Ovary (tissue), 7 donors: ENCODE measurements at regions not wholly inside any gene's neighbourhood (a gene's known extent, or its start where the extent isn't known, plus 50 kb on each side); places are given as distances from the start of the nearest gene placed in this dataset.

Experiments
- DNase-seq, 5 donors: peaks; one replicate each; pipeline ENCODE4 v3.0.0-alpha.2; 2019 to 2020
- H3K27ac ChIP-seq, 2 donors: fragments of 200-600 bp; one replicate each; pipeline versions ENCODE4 v1.5.1 to v1.8.0; 2019 to 2022
- H3K27me3 ChIP-seq: fragments of 200-600 bp; one replicate; pipeline ENCODE4 v1.8.0; 2022
- H3K36me3 ChIP-seq: fragments of 200-600 bp; sonication (generic); one replicate; pipeline ENCODE4 v1.5.1; 2019
- H3K4me1 ChIP-seq: one replicate; pipeline ENCODE4 v1.8.1; 2013; ENCODE audit warnings: mild to moderate bottlenecking, moderate library complexity; ENCODE audit not compliant: insufficient read depth
- H3K4me3 ChIP-seq: fragments of 200-600 bp; sonication (generic); one replicate; pipeline ENCODE4 v1.5.1; 2017
- H3K9me3 ChIP-seq, 2 donors: fragments of 200-600 bp in 1 of 2; sonication (generic) in 1 of 2; one replicate each; pipeline versions ENCODE4 v1.5.1 to v1.8.1; 2013 to 2019; ENCODE audit warnings: mild to moderate bottlenecking in 1 of 2, moderate library complexity in 1 of 2
- CTCF ChIP-seq, 3 donors: fragments of 450-650 bp in 2 of 3; fragments of 200-600 bp in 1 of 3; IDR thresholded peaks; one replicate each; pipeline versions ENCODE4 v1.5.1 to v1.8.0; 2016 to 2022; ENCODE audit warnings: antibody characterized with exemption in 3 of 3, mild to moderate bottlenecking in 1 of 3
- EP300 ChIP-seq: sonication (generic); formaldehyde crosslinking; IDR thresholded peaks from one replicate; pipeline ENCODE4 v1.6.1; 2017; ENCODE audit warnings: antibody characterized with exemption
- POLR2A ChIP-seq: fragments of 450-650 bp; IDR thresholded peaks from one replicate; pipeline ENCODE4 v1.6.1; 2017; ENCODE audit warnings: antibody characterized with exemption, mild to moderate bottlenecking, moderate library complexity
- WGBS, 3 donors: extraction: QIAGEN DNeasy Blood & Tissue Kit in 1 of 3; methylation state at CpG; one replicate each; pipeline versions ENCODE4 v1.1.5 to v1.1.7; 2013 to 2017; 5-methylcytosine and 5-hydroxymethylcytosine counted together
- intact Hi-C, 4 donors: fragments of 100-400 bp; cut with DNase I; formaldehyde crosslinking; loops; one replicate each; pipeline versions ENCODE4 v1.11.0 to v1.15.1; 2022 to 2023
- donor health status: DM: no; HTN: no; CAD: no; lungs with moderate emphysema.
- donor health status: DM: no; HTN: no; CAD: no.
- donor health status: Bipolar disorder and iron deficiency.
- donor health status: DM: no; HTN: no; CAD: no.
- donor health status: DM: yes; HTN: yes; CAD: no.

DNA sequence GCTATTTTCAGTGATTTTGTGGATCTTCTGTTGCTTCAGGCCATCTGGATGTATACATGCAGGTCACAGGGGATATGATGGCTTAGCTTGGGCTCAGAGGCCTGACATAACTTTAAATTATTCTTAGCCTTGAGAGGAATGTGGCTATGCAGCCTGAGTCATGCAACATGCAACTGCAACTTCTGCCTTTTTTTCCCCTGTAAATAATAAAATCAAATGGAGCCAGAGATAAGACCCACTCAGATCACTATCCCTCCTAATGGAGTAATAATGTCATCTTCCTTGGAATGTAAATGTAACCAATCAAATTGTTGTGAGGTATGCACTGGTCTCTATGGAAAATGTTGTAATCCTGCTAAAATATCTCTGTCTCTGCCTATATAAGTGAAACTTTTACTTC lies 54.9 kb downstream of the MAGEB17 start:
- no peak overlapping the region for H3K27ac ChIP-seq
- no peaks in the 10 kb centered on the region for H3K4me1 ChIP-seq
- no peaks in the 10 kb centered on the region for H3K36me3 ChIP-seq
- no peak overlapping the region for H3K4me3 ChIP-seq
- H3K27me3 ChIP-seq, result no peaks in the 10 kb centered on the region
- no peak for DNase-seq
- no peaks in the 10 kb centered on the region for H3K9me3 ChIP-seq
- TF ChIP-seq POLR2A, result no peak
- no peak for TF ChIP-seq CTCF (IDR thresholded peaks at IDR 0.05)
- no peak for TF ChIP-seq EP300
- intact Hi-C loops, result no loop called here

DNA sequence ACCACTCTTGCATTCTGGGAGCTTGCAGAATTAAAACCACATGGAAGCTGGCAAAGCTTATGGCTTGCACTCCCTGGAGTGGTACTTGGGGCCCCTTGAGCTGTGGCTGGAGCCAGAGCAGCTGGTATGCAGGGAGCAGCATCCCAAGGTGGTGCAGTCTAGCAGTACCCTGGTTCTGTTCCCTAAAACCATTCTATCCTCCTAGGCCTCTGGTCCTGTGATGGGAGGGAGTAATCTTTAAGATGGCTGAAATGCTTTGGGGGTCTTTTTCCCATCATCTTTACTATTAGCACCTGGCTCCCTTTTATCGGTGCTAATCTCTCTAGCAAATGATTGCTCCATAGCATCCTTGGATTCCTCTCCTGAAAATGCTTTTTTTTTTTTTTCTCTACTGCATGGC lies 56.1 kb downstream of the MAGEB17 start:
- TF ChIP-seq POLR2A (no peak), CTCF (IDR thresholded peaks at IDR 0.05) (no peak), EP300 (no peak)
- H3K4me1 ChIP-seq, result no peaks in the 10 kb centered on the region
- 95 to 100% (median 100%) methylated on average over 1 of the region's 1 CpG for WGBS, 3 donors
- no peak overlapping the region for H3K27ac ChIP-seq
- DNase-seq, result no peak
- intact Hi-C loops, result no loop called here
- no peaks in the 10 kb centered on the region for H3K9me3 ChIP-seq
- H3K36me3 ChIP-seq, result no peaks in the 10 kb centered on the region
- no peaks in the 10 kb centered on the region for H3K27me3 ChIP-seq
- no peak overlapping the region for H3K4me3 ChIP-seq

- TF ChIP-seq EP300 (no peak), CTCF (IDR thresholded peaks at IDR 0.05) (no peak), POLR2A (no peak)
- Histone ChIP-seq H3K36me3 (no peaks in the 10 kb centered on the region), H3K4me3 (no peak overlapping the region), H3K27ac (no peak overlapping the region), H3K9me3 (peaks cover 0 to 3% of the 10 kb centered on the region in 2 donors), H3K27me3 (no peaks in the 10 kb centered on the region), H3K4me1 (no peaks in the 10 kb centered on the region)
- WGBS, 3 donors, result 73 to 81% (median 73%) methylated on average over 4 of the region's 4 CpGs
- DNase-seq, result no peak
- intact Hi-C loops, result no loop called here
Observed at GRCh38 chrX:16239211-16239610, 71.9 kb downstream of the MAGEB17 start.

GRCh38 chrX:16240231-16240905 lies 73.1 kb downstream of the MAGEB17 start:
- Histone ChIP-seq H3K27me3 (no peaks in the 10 kb centered on the region), H3K4me1 (no peaks in the 10 kb centered on the region), H3K4me3 (no peak overlapping the region), H3K27ac (no peak overlapping the region), H3K9me3 (peaks cover 0 to 3% of the 10 kb centered on the region in 2 donors), H3K36me3 (no peaks in the 10 kb centered on the region)
- intact Hi-C loops, result no loop called here
- no peak for DNase-seq
- TF ChIP-seq CTCF (IDR thresholded peaks at IDR 0.05) (no peak), EP300 (no peak), POLR2A (no peak)
- WGBS, 3 donors, result 67 to 80% (median 77%) methylated on average over 2 of the region's 2 CpGs
